ENCODE measurements at regions not wholly inside any gene's neighbourhood (a gene's known extent, or its start where the extent isn't known, plus 50 kb on each side); places are given as distances from the start of the nearest gene placed in this dataset.

GRCh38 chr2:160715428-160715827 is 221.8 kb upstream of the RBMS1 start:
- TF ChIP-seq CTCF (IDR thresholded peaks at IDR 0.05) (no peak), FOSB (CRISPR knock-in tag; IDR thresholded peaks at IDR 0.05) (no peak), HOXB13 (CRISPR knock-in tag; IDR thresholded peaks at IDR 0.05; ENCODE audit: low read depth) (no peak), ZFP36 (IDR thresholded peaks at IDR 0.05; ENCODE audit: borderline replicate concordance, partially characterized antibody) (no peak), CEBPB (IDR thresholded peaks at IDR 0.05) (no peak), ESRRA (IDR thresholded peaks at IDR 0.05; ENCODE audit: borderline replicate concordance, low read length) (no peak), SREBF2 (IDR thresholded peaks at IDR 0.05) (no peak), NR3C1 (IDR thresholded peaks at IDR 0.05) (no peak)
